Calu3 (cell line): ENCODE measurements at regions not wholly inside any gene's neighbourhood (a gene's known extent, or its start where the extent isn't known, plus 50 kb on each side); places are given as distances from the start of the nearest gene placed in this dataset.

ENCODE experiments used
- BruUV-seq: library from RNA; stranded (reverse); fragments of 400-500 nt; replicated peaks from 2 replicates; lab custom pipeline; 2021; lab: Mats Ljungman, UMichigan
- CTCF ChIA-PET: fragments of 300-600 bp; sonication (Branson Sonifier 250); formaldehyde crosslinking; loops from one replicate; lab custom pipeline; 2022; ENCODE audit warnings: antibody characterized with exemption; lab: Charles Lee
- DNase-seq: peaks from one replicate; pipeline ENCODE4 v3.0.0; 2022
- H3K27ac Mint-ChIP-seq: one replicate; pipeline ENCODE4 v1.8.0; 2022; ENCODE audit warnings: mixed read lengths; ENCODE audit not compliant: unreplicated experiment
- H3K27me3 Mint-ChIP-seq: one replicate; pipeline ENCODE4 v1.8.0; 2022; ENCODE audit warnings: mixed read lengths; ENCODE audit not compliant: unreplicated experiment
- H3K36me3 Mint-ChIP-seq: one replicate; pipeline ENCODE4 v1.8.0; 2022; ENCODE audit warnings: mild to moderate bottlenecking, moderate library complexity, mixed read lengths; ENCODE audit not compliant: insufficient read depth, unreplicated experiment
- H3K4me1 Mint-ChIP-seq: one replicate; pipeline ENCODE4 v1.8.0; 2022; ENCODE audit warnings: mild to moderate bottlenecking, low read depth, mixed read lengths; ENCODE audit not compliant: unreplicated experiment
- H3K4me3 Mint-ChIP-seq: one replicate; pipeline ENCODE4 v1.8.0; 2022; ENCODE audit warnings: mild to moderate bottlenecking, low read depth, moderate library complexity, mixed read lengths; ENCODE audit not compliant: unreplicated experiment
- H3K9me3 Mint-ChIP-seq: one replicate; pipeline ENCODE4 v1.8.0; 2022; ENCODE audit warnings: low read depth, mixed read lengths; ENCODE audit not compliant: unreplicated experiment
- CTCF ChIP-seq: fragments of 200-600 bp; IDR thresholded peaks from one replicate; pipeline ENCODE4 v1.8.0; 2022; ENCODE audit warnings: antibody characterized with exemption; ENCODE audit not compliant: unreplicated experiment
- intact Hi-C: fragments of 100-400 bp; cut with micrococcal nuclease; formaldehyde crosslinking; loops from one replicate; pipeline ENCODE4 v1.10.0; 2022; ENCODE audit not compliant: unreplicated experiment

DNA sequence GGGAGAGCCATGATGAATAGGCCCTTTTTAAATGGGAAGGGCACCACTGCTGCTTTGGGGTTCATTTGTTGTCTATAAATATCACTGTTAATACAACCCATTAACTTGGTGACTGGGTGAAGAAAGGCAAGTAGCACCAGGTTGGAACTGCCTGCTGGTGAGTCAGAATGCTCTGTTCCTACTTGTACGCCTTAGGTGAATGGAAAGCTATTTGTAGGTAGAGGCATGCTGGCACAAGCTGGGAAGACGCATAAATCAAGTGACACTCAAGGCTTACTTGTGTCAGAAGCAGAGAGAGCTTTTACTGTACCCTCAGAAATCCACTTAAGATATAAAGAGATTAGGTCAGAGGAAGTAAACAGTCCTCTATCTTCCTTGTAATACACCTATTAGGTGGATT is 142.5 kb downstream of the TMX1 start:
- DNase-seq: no peak
- BruUV-seq: no TSS peak

DNA sequence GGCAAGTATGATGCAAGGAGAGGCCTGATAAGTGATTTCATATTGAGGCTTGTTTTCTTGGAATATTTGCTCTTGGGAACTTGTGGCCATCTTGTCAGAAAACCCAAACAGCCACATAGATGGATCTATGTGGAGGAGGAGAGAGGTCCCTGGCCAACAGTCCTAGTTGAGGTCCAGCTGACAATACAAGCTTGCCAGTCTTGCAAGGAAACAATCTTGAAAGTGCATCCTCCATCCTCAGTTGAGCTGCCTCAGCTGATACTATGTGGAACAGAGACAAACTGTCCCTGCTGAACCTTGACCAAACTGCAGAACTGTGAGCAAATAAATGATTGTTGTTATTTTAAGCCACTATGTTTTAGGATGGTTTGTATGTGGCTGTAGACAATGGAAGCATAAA is 146.4 kb downstream of the TMX1 start:
- Mint-ChIP-seq H3K27me3 (no peaks in the 10 kb centered on the region), H3K4me3 (no peak overlapping the region), H3K4me1 (peaks cover 9% of the 10 kb centered on the region), H3K9me3 (no peaks in the 10 kb centered on the region), H3K36me3 (peaks cover 3% of the 10 kb centered on the region), H3K27ac (no peak overlapping the region)
- no peak for DNase-seq
- no TSS peak for BruUV-seq
- intact Hi-C loops: no loop called here
- CTCF ChIA-PET: interaction anchor here (0.7 kb wide), 1 partner anchor 9 kb away, joined by 4 read pairs; no protein-coding TSS in a partner anchor
- TF ChIP-seq CTCF: no peak

More for the DNA sequence above, 142.5 kb downstream of the TMX1 start:
- peaks cover 3% of the 10 kb centered on the region for H3K36me3 Mint-ChIP-seq
- H3K27ac Mint-ChIP-seq: no peak overlapping the region
- H3K27me3 Mint-ChIP-seq: no peaks in the 10 kb centered on the region
- H3K4me1 Mint-ChIP-seq: peaks cover 9% of the 10 kb centered on the region
- no peaks in the 10 kb centered on the region for H3K9me3 Mint-ChIP-seq
- CTCF ChIA-PET: no interaction called here
- H3K4me3 Mint-ChIP-seq: no peak overlapping the region
- intact Hi-C loops: no loop called here
- TF ChIP-seq CTCF: no peak

DNA sequence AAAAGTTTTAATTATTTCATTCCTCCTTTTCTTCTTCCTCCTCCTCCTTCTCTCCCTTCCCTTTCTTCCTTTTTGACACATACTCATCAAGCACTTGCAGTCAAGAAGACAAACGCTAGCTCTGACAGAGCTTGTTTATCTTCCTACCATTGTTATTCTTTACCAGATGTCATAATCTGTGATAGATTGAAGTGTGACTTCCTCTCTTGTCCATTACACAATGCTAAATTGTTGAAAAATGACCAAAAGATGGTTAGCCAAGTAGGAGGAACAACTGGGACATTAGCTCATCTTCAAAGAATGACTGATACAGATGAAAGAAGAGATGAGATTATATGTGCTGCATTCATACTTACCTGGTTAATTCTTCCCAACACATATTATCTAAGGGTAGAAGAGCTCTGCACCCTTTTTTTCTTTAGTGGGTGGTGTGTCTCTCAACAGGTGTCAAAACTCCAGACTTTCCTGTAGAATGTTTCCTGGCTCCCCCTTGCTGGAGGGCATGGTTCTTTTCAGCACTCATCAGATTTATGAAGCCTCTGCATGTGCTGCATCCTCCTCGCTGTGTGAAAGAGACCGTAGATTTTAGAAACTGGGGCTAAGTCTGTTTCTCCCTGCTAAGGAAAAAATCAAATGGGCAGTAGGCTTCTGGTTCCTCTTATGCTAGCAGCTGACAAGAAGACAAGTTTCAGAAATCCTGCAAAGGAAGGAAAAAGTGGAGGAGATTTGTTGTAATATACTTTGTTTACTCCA is 147.1 kb downstream of the TMX1 start:
- intact Hi-C loops: no loop called here
- Mint-ChIP-seq H3K4me1 (peaks cover 3% of the 10 kb centered on the region), H3K36me3 (no peaks in the 10 kb centered on the region), H3K27me3 (no peaks in the 10 kb centered on the region), H3K4me3 (no peak overlapping the region), H3K27ac (no peak overlapping the region), H3K9me3 (no peaks in the 10 kb centered on the region)
- BruUV-seq: no TSS peak
- DNase-seq: no peak
- no peak for TF ChIP-seq CTCF
- CTCF ChIA-PET: no interaction called here

DNA sequence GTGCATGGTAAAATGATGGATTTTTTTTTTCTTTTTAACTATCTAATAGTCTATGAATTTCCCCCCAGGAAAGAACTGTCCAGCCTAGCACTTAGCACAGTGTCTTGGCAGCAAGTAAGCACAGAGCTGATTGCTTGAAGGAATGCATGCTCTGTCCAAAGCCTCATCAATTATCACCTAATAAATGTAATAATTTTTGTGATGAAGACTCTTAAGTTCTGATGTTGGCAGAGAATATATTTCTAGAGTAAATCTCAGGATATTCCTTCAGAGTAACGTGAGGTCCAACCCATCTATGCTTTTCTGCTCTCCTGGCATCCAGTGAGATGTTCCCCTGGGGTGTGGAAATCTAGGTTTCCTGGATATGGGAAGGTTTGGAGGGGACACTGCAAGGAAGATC is 152.4 kb downstream of the TMX1 start:
- no peaks in the 10 kb centered on the region for H3K27me3 Mint-ChIP-seq
- peaks cover 10% of the 10 kb centered on the region for H3K36me3 Mint-ChIP-seq
- H3K27ac Mint-ChIP-seq: no peak overlapping the region
- H3K4me1 Mint-ChIP-seq: peaks cover 30% of the 10 kb centered on the region
- H3K9me3 Mint-ChIP-seq: no peaks in the 10 kb centered on the region
- intact Hi-C loops: loop anchor here (10.0 kb wide), 1 partner anchor 142 kb away; no protein-coding TSS in a partner anchor
- no peak for DNase-seq
- BruUV-seq: no TSS peak
- H3K4me3 Mint-ChIP-seq: no peak overlapping the region
- CTCF ChIA-PET: interaction anchor here (0.7 kb wide), 1 partner anchor 13 kb away, joined by 3 read pairs; no protein-coding TSS in a partner anchor
- TF ChIP-seq CTCF: no peak
